ENCODE measurements at regions not wholly inside any gene's neighbourhood (a gene's known extent, or its start where the extent isn't known, plus 50 kb on each side); places are given as distances from the start of the nearest gene placed in this dataset.

DNA sequence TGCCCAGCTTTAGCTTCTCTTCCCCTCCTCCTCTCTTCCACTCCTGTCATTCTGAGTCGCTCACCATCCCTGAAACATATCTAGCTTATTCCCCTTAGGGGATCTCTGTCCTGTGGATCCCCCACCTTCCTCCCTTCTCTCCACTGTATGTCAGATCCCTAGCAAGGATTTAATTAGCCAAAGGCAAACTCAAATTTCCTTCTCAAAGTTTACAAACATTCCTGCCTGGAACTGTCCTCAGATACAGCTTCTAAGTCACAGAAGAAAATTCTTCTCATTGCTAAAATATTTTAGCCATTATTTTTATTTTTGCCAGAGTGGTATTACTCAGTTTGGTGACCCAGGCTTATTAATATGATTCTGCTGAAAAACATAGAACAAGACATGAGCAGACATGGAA is 315.3 kb downstream of the CYP26B1 start:
- Histone ChIP-seq H3K27ac (no peak overlapping the region), H3K27me3 (no peaks in the 10 kb centered on the region), H3K4me3 (no peak overlapping the region), H3K9me3 (peaks cover 0 to 9% (median 0%) of the 10 kb centered on the region in 11 donors), H3K36me3 (no peaks in the 10 kb centered on the region), H3K4me1 (peaks cover 5 to 42% (median 19%) of the 10 kb centered on the region in 9 donors)
- DNase-seq (no peak), ATAC-seq (no peak)
- TF ChIP-seq, protein P1, sequence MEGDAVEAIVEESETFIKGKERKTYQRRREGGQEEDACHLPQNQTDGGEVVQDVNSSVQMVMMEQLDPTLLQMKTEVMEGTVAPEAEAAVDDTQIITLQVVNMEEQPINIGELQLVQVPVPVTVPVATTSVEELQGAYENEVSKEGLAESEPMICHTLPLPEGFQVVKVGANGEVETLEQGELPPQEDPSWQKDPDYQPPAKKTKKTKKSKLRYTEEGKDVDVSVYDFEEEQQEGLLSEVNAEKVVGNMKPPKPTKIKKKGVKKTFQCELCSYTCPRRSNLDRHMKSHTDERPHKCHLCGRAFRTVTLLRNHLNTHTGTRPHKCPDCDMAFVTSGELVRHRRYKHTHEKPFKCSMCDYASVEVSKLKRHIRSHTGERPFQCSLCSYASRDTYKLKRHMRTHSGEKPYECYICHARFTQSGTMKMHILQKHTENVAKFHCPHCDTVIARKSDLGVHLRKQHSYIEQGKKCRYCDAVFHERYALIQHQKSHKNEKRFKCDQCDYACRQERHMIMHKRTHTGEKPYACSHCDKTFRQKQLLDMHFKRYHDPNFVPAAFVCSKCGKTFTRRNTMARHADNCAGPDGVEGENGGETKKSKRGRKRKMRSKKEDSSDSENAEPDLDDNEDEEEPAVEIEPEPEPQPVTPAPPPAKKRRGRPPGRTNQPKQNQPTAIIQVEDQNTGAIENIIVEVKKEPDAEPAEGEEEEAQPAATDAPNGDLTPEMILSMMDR (IDR thresholded peaks at IDR 0.05) = no peak
- 91 to 96% methylated on average over 1 of the region's 1 CpG for WGBS, 2 donors
- intact Hi-C loops (cut with DNase I) = no loop called here

DNA sequence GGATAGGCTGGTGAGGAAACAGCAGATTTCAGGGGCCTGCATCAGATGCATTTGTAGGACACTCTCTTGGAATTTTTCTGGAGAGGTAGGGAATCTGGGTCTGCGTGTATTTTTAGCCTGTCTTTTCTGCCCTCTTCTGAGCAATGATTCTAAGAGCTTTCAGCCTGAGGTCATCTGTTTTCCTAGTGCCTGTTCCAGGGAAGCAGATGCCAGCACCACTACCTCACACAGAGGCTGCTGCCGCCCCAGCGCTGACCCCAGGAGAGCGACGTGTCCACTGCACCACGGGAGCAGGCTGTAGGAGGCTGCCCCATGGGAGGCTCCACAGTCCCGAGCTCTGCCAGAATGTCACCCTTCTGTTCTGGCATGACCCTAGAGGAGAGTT is 316.5 kb downstream of the CYP26B1 start:
- H3K27ac ChIP-seq = peak overlapping the region in 4 of 10 donors; percentile 27 to 70 (median 63)

DNA sequence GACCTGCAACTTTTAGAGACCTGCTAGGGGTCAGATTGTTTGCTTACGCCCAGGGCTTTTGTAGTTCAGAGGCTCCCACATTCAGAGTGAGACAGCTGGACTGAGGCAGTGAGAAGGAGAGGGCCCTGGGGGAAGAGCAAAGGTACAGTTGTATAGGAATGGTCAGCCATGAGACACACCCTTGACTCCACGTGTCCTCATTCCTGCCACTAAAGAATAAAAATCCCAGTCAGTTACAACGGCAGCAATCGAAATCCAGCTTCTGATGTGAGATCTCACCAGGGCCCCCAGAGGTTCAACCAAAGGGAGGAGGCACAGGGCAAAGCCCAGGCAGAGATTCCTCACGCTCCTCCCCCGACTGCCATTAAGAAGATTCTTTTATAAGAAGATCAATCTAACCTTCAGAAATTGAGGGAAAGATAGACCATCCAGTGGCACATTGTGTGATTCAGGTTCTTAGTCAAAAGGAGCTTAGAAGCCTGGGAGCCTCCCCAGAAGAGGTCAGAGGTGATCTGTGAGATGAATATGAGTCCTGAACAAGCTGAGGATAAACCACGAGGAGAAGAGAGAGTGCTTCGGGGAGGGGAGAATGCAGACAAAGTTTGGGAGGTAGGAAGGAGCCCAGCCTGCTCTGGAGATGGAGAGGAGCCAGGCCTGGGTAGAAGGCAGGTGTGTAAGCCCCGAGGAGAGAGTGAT is 317.0 kb downstream of the CYP26B1 start:
- peaks cover 0 to 9% (median 0%) of the 10 kb centered on the region in 11 donors for H3K9me3 ChIP-seq
- peaks cover 5 to 50% (median 24%) of the 10 kb centered on the region in 9 donors for H3K4me1 ChIP-seq
- ATAC-seq (peak in 1 of 8 donors; percentile 7), DNase-seq (no peak)
- no peaks in the 10 kb centered on the region for H3K27me3 ChIP-seq
- H3K36me3 ChIP-seq = no peaks in the 10 kb centered on the region
- peak overlapping the region in 4 of 10 donors; percentile 27 to 70 (median 63) for H3K27ac ChIP-seq
- TF ChIP-seq, protein P1 (IDR thresholded peaks at IDR 0.05) = no peak
- intact Hi-C loops (cut with DNase I) = no loop called here
- 79 to 81% methylated on average over 9 of the region's 9 CpGs for WGBS, 2 donors
- no peak overlapping the region for H3K4me3 ChIP-seq

More for the DNA sequence above, 316.5 kb downstream of the CYP26B1 start:
- Histone ChIP-seq H3K4me3 (no peak overlapping the region), H3K36me3 (no peaks in the 10 kb centered on the region), H3K9me3 (peaks cover 0 to 9% (median 0%) of the 10 kb centered on the region in 11 donors), H3K4me1 (peaks cover 5 to 50% (median 24%) of the 10 kb centered on the region in 9 donors), H3K27me3 (no peaks in the 10 kb centered on the region)
- intact Hi-C loops (cut with DNase I) = no loop called here
- DNase-seq (peak; percentile 44), ATAC-seq (peak; percentile 59 to 94 (median 80))
- 33 to 40% methylated on average over 7 of the region's 7 CpGs for WGBS, 2 donors
- TF ChIP-seq, protein P1 (IDR thresholded peaks at IDR 0.05) = no peak

DNA sequence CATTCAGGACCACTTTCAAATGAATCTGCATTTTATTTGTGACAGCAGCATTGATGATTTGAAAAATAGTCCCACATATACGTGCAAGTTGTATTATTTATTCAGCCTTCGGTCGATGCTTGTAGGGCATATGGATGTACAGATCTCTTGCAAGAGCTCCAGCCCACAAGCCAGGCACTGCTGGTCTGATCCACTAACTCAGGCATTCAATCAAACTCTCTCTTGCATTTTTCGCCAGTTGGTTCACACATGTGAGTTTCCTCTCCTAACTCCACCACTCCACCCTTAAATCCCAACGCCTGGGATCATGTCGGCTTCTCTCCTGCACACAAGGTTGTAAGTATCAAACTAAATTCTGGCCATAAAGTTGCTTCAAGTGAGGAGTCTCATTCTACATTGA is 318.7 kb downstream of the CYP26B1 start:
- ATAC-seq (no peak), DNase-seq (no peak)
- TF ChIP-seq, protein P1 (IDR thresholded peaks at IDR 0.05) = no peak
- WGBS, 2 donors = 90 to 96% methylated on average over 6 of the region's 6 CpGs
- intact Hi-C loops (cut with DNase I) = no loop called here
- Histone ChIP-seq H3K4me3 (no peak overlapping the region), H3K4me1 (peaks cover 5 to 39% (median 18%) of the 10 kb centered on the region in 9 donors), H3K36me3 (no peaks in the 10 kb centered on the region), H3K27me3 (no peaks in the 10 kb centered on the region), H3K9me3 (peaks cover 0 to 19% (median 0%) of the 10 kb centered on the region in 11 donors), H3K27ac (no peak overlapping the region)
